Astrocyte (in vitro differentiated cells and primary cell): ENCODE measurements at regions not wholly inside any gene's neighbourhood (a gene's known extent, or its start where the extent isn't known, plus 50 kb on each side); places are given as distances from the start of the nearest gene placed in this dataset.

ENCODE experiments used
- DNase-seq: peaks from one replicate; pipeline ENCODE4 v3.0.0-alpha.2; 2010; ENCODE audit warnings: low read depth
- FAIRE-seq: peaks from 2 replicates; lab custom pipeline; 2011; peaks lifted over from hg19 to GRCh38; lab: Jason Lieb, UNC
- H2AFZ ChIP-seq: 2 replicates; pipeline ENCODE4 v1.6.0; 2012; ENCODE audit warnings: low read depth, low read length, inconsistent platforms
- H3K27ac ChIP-seq: 2 replicates; pipeline ENCODE4 v1.5.1; 2011; ENCODE audit warnings: low read depth, low read length, inconsistent platforms
- H3K27me3 ChIP-seq: 2 replicates; pipeline ENCODE4 v1.6.0; 2011; ENCODE audit warnings: low read length, inconsistent platforms; ENCODE audit not compliant: insufficient read depth
- H3K36me3 ChIP-seq: 2 replicates; pipeline ENCODE4 v1.5.1; 2011; ENCODE audit warnings: low read length, inconsistent platforms; ENCODE audit not compliant: insufficient read depth
- H3K4me1 ChIP-seq: 2 replicates; pipeline ENCODE4 v1.5.1; 2011; ENCODE audit warnings: low read length, inconsistent platforms; ENCODE audit not compliant: insufficient read depth
- H3K4me2 ChIP-seq: 2 replicates; pipeline ENCODE4 v1.6.0; 2012; ENCODE audit warnings: low read length, inconsistent platforms
- H3K4me3 ChIP-seq: 2 replicates; pipeline ENCODE4 v1.5.1; 2011; ENCODE audit warnings: low read depth, mild to moderate bottlenecking, low read length, inconsistent platforms; ENCODE audit not compliant: insufficient read depth
- H3K79me2 ChIP-seq: 2 replicates; pipeline ENCODE4 v1.6.0; 2012; ENCODE audit warnings: mild to moderate bottlenecking, low read length, inconsistent platforms; ENCODE audit not compliant: insufficient read depth
- H3K9ac ChIP-seq: 2 replicates; pipeline ENCODE4 v1.6.0; 2012; ENCODE audit warnings: mild to moderate bottlenecking, low read length, inconsistent platforms
- H3K9me3 ChIP-seq: 2 replicates; pipeline ENCODE4 v1.5.1; 2012; ENCODE audit warnings: low read depth, mild to moderate bottlenecking, low read length, inconsistent platforms; ENCODE audit not compliant: insufficient read depth
- H4K20me1 ChIP-seq: 2 replicates; pipeline ENCODE4 v1.6.0; 2012; ENCODE audit warnings: low read length, inconsistent platforms; ENCODE audit not compliant: insufficient read depth
- H3K27ac Mint-ChIP-seq: one replicate; pipeline ENCODE4 v1.8.0; 2021; ENCODE audit warnings: mild to moderate bottlenecking, mixed read lengths; ENCODE audit not compliant: unreplicated experiment
- H3K27me3 Mint-ChIP-seq: one replicate; pipeline ENCODE4 v1.8.0; 2021; ENCODE audit warnings: low read depth, mixed read lengths; ENCODE audit not compliant: unreplicated experiment
- H3K36me3 Mint-ChIP-seq: one replicate; pipeline ENCODE4 v1.8.0; 2021; ENCODE audit warnings: low read depth, mixed read lengths; ENCODE audit not compliant: unreplicated experiment
- H3K4me1 Mint-ChIP-seq: one replicate; pipeline ENCODE4 v1.8.0; 2021; ENCODE audit warnings: low read depth, mixed read lengths; ENCODE audit not compliant: unreplicated experiment
- H3K4me3 Mint-ChIP-seq: one replicate; pipeline ENCODE4 v1.8.0; 2021; ENCODE audit warnings: mild to moderate bottlenecking, moderate library complexity, mixed read lengths; ENCODE audit not compliant: unreplicated experiment
- H3K9me3 Mint-ChIP-seq: one replicate; pipeline ENCODE4 v1.8.0; 2021; ENCODE audit warnings: mild to moderate bottlenecking, mixed read lengths; ENCODE audit not compliant: unreplicated experiment
- CTCF ChIP-seq: IDR thresholded peaks from 2 replicates; pipeline ENCODE4 v1.5.1; 2011; ENCODE audit warnings: low read depth, mild to moderate bottlenecking, inconsistent platforms, low read length, moderate library complexity; ENCODE audit not compliant: insufficient read depth
- EZH2 ChIP-seq: IDR thresholded peaks from 2 replicates; pipeline ENCODE4 v1.6.1; 2012; ENCODE audit warnings: mild to moderate bottlenecking, low read length, inconsistent platforms; ENCODE audit not compliant: insufficient read depth

GRCh38 chr3:22113453-22113852 is 362.4 kb upstream of the ZNF385D start:
- peaks cover 5% of the 10 kb centered on the region for H3K4me1 Mint-ChIP-seq
- no peak overlapping the region for H3K4me2 ChIP-seq
- H3K27ac Mint-ChIP-seq = no peak overlapping the region
- H3K9me3 ChIP-seq = no peaks in the 10 kb centered on the region
- H3K4me3 ChIP-seq = no peak overlapping the region
- H3K4me1 ChIP-seq = no peaks in the 10 kb centered on the region
- H2AFZ ChIP-seq = no peak overlapping the region
- no peaks in the 10 kb centered on the region for H3K36me3 ChIP-seq
- no peaks in the 10 kb centered on the region for H3K79me2 ChIP-seq
- FAIRE-seq (no peak), DNase-seq (peak; percentile 2)
- no peaks in the 10 kb centered on the region for H4K20me1 ChIP-seq
- H3K4me3 Mint-ChIP-seq = no peak overlapping the region
- H3K27me3 Mint-ChIP-seq = no peaks in the 10 kb centered on the region
- H3K36me3 Mint-ChIP-seq = no peaks in the 10 kb centered on the region
- H3K9ac ChIP-seq = no peak overlapping the region
- no peak overlapping the region for H3K27ac ChIP-seq
- TF ChIP-seq CTCF (no peak), EZH2 (no peak)
- H3K27me3 ChIP-seq = peaks cover 11% of the 10 kb centered on the region
- no peaks in the 10 kb centered on the region for H3K9me3 Mint-ChIP-seq

GRCh38 chr3:22115581-22115980 is 364.6 kb upstream of the ZNF385D start:
- no peaks in the 10 kb centered on the region for H3K36me3 Mint-ChIP-seq
- TF ChIP-seq CTCF (no peak), EZH2 (no peak)
- Histone ChIP-seq H3K4me3 (no peak overlapping the region), H3K4me1 (no peaks in the 10 kb centered on the region), H3K27ac (no peak overlapping the region), H3K9ac (no peak overlapping the region), H3K36me3 (no peaks in the 10 kb centered on the region), H3K9me3 (no peaks in the 10 kb centered on the region), H4K20me1 (no peaks in the 10 kb centered on the region), H3K27me3 (peaks cover 13% of the 10 kb centered on the region), H3K79me2 (no peaks in the 10 kb centered on the region), H3K4me2 (peak overlapping the region; percentile 21), H2AFZ (no peak overlapping the region)
- FAIRE-seq = peak; percentile 41
- peaks cover 5% of the 10 kb centered on the region for H3K4me1 Mint-ChIP-seq
- no peak overlapping the region for H3K4me3 Mint-ChIP-seq
- H3K9me3 Mint-ChIP-seq = no peaks in the 10 kb centered on the region
- no peak overlapping the region for H3K27ac Mint-ChIP-seq
- no peaks in the 10 kb centered on the region for H3K27me3 Mint-ChIP-seq
- DNase-seq = peak; percentile 19

- Histone ChIP-seq H3K79me2 (no peaks in the 10 kb centered on the region), H3K4me3 (no peak overlapping the region), H3K9me3 (no peaks in the 10 kb centered on the region), H3K4me2 (no peak overlapping the region), H3K9ac (no peak overlapping the region), H4K20me1 (no peaks in the 10 kb centered on the region), H3K36me3 (no peaks in the 10 kb centered on the region), H2AFZ (no peak overlapping the region), H3K4me1 (no peaks in the 10 kb centered on the region), H3K27me3 (peaks cover 18% of the 10 kb centered on the region), H3K27ac (no peak overlapping the region)
- H3K27ac Mint-ChIP-seq = no peak overlapping the region
- no peaks in the 10 kb centered on the region for H3K36me3 Mint-ChIP-seq
- H3K9me3 Mint-ChIP-seq = no peaks in the 10 kb centered on the region
- DNase-seq (no peak), FAIRE-seq (no peak)
- no peak overlapping the region for H3K4me3 Mint-ChIP-seq
- H3K27me3 Mint-ChIP-seq = no peaks in the 10 kb centered on the region
- peaks cover 5% of the 10 kb centered on the region for H3K4me1 Mint-ChIP-seq
- TF ChIP-seq CTCF = no peak
- TF ChIP-seq EZH2 = no peak
Observed at GRCh38 chr3:22117091-22117490, 366.1 kb upstream of the ZNF385D start.
